ENCODE measurements at regions not wholly inside any gene's neighbourhood (a gene's known extent, or its start where the extent isn't known, plus 50 kb on each side); places are given as distances from the start of the nearest gene placed in this dataset.

GRCh38 chr2:204115137-204116056 lies 178.8 kb downstream of the ICOS start:
- Mint-ChIP-seq H3K36me3 (ENCODE audit: low read depth) (no peaks in the 10 kb centered on the region), H3K4me3 (ENCODE audit: unreplicated experiment) (no peak overlapping the region), H3K9me3 (ENCODE audit: low read depth) (no peaks in the 10 kb centered on the region), H3K27me3 (ENCODE audit: low read depth) (peaks cover 3% of the 10 kb centered on the region), H3K27ac (ENCODE audit: unreplicated experiment) (no peak overlapping the region), H3K4me1 (ENCODE audit: low read depth) (peaks cover 9% of the 10 kb centered on the region)
- TF ChIP-seq, protein P1, sequence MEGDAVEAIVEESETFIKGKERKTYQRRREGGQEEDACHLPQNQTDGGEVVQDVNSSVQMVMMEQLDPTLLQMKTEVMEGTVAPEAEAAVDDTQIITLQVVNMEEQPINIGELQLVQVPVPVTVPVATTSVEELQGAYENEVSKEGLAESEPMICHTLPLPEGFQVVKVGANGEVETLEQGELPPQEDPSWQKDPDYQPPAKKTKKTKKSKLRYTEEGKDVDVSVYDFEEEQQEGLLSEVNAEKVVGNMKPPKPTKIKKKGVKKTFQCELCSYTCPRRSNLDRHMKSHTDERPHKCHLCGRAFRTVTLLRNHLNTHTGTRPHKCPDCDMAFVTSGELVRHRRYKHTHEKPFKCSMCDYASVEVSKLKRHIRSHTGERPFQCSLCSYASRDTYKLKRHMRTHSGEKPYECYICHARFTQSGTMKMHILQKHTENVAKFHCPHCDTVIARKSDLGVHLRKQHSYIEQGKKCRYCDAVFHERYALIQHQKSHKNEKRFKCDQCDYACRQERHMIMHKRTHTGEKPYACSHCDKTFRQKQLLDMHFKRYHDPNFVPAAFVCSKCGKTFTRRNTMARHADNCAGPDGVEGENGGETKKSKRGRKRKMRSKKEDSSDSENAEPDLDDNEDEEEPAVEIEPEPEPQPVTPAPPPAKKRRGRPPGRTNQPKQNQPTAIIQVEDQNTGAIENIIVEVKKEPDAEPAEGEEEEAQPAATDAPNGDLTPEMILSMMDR (IDR thresholded peaks at IDR 0.05), result no peak
- DNase-seq (ENCODE audit: low spot score), result no peak

- DNase-seq (ENCODE audit: low spot score), result no peak
- Mint-ChIP-seq H3K4me1 (ENCODE audit: low read depth) (peaks cover under 1% of the 10 kb centered on the region), H3K36me3 (ENCODE audit: low read depth) (no peaks in the 10 kb centered on the region), H3K27ac (ENCODE audit: unreplicated experiment) (no peak overlapping the region), H3K9me3 (ENCODE audit: low read depth) (no peaks in the 10 kb centered on the region), H3K4me3 (ENCODE audit: unreplicated experiment) (no peak overlapping the region), H3K27me3 (ENCODE audit: low read depth) (peaks cover 8% of the 10 kb centered on the region)
- TF ChIP-seq, protein P1 (IDR thresholded peaks at IDR 0.05), result no peak
Observed at GRCh38 chr2:204116159-204116792, 179.7 kb downstream of the ICOS start.

- no peaks in the 10 kb centered on the region for H3K36me3 Mint-ChIP-seq (ENCODE audit: low read depth)
- no peak overlapping the region for H3K27ac Mint-ChIP-seq (ENCODE audit: unreplicated experiment)
- no peak for DNase-seq (ENCODE audit: low spot score)
- no peaks in the 10 kb centered on the region for H3K4me1 Mint-ChIP-seq (ENCODE audit: low read depth)
- no peaks in the 10 kb centered on the region for H3K9me3 Mint-ChIP-seq (ENCODE audit: low read depth)
- H3K4me3 Mint-ChIP-seq (ENCODE audit: unreplicated experiment), result no peak overlapping the region
- TF ChIP-seq, protein P1 (IDR thresholded peaks at IDR 0.05), result no peak
- H3K27me3 Mint-ChIP-seq (ENCODE audit: low read depth), result peaks cover 25% of the 10 kb centered on the region
Observed at GRCh38 chr2:204122425-204122824, 185.9 kb downstream of the ICOS start.

DNA sequence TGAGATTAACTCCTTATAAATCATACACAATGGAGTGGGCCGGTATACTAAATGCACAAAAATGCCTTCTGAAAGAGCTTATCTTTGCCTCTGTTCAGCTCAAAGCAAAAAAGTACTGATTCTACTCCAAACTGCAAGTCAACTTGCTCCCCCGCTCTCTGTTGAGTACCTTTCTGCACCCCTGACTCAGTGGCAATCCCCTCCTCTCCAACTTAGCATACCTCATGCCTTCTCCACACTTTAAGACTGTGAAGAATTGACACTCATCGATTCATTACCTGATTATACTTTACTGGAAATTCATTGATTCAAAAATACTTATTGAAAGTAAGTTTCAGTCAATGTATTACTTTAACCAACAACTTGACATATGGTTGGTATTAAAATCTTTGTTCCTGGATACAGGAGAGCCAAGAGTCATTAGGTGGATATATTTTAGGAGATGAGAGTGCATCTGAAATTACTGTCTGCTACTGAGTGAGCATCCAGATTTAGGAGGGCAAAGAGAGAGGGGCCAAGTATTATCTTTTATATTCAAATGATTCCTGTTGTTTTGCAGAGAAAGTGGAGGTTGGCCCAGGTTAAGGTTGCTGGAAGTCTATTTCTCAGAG lies 187.7 kb downstream of the ICOS start:
- peaks cover 25% of the 10 kb centered on the region for H3K27me3 Mint-ChIP-seq (ENCODE audit: low read depth)
- no peaks in the 10 kb centered on the region for H3K4me1 Mint-ChIP-seq (ENCODE audit: low read depth)
- DNase-seq (ENCODE audit: low spot score), result no peak
- H3K4me3 Mint-ChIP-seq (ENCODE audit: unreplicated experiment), result no peak overlapping the region
- H3K9me3 Mint-ChIP-seq (ENCODE audit: low read depth), result no peaks in the 10 kb centered on the region
- H3K27ac Mint-ChIP-seq (ENCODE audit: unreplicated experiment), result no peak overlapping the region
- H3K36me3 Mint-ChIP-seq (ENCODE audit: low read depth), result no peaks in the 10 kb centered on the region
- TF ChIP-seq, protein P1 (IDR thresholded peaks at IDR 0.05), result no peak

GRCh38 chr2:204126705-204127104 lies 190.1 kb downstream of the ICOS start:
- TF ChIP-seq, protein P1 (IDR thresholded peaks at IDR 0.05), result no peak
- H3K27me3 Mint-ChIP-seq (ENCODE audit: low read depth), result peaks cover 29% of the 10 kb centered on the region
- no peaks in the 10 kb centered on the region for H3K36me3 Mint-ChIP-seq (ENCODE audit: low read depth)
- H3K4me3 Mint-ChIP-seq (ENCODE audit: unreplicated experiment), result no peak overlapping the region
- no peak overlapping the region for H3K27ac Mint-ChIP-seq (ENCODE audit: unreplicated experiment)
- DNase-seq (ENCODE audit: low spot score), result no peak
- H3K9me3 Mint-ChIP-seq (ENCODE audit: low read depth), result no peaks in the 10 kb centered on the region
- no peaks in the 10 kb centered on the region for H3K4me1 Mint-ChIP-seq (ENCODE audit: low read depth)

Measured in chondrocyte (in vitro differentiated cells).